ENCODE measurements at regions not wholly inside any gene's neighbourhood (a gene's known extent, or its start where the extent isn't known, plus 50 kb on each side); places are given as distances from the start of the nearest gene placed in this dataset.

- TF ChIP-seq POLR2AphosphoS5 (IDR thresholded peaks at IDR 0.05) (no peak), CTCF (IDR thresholded peaks at IDR 0.05) (no peak), POLR2A (IDR thresholded peaks at IDR 0.05) (no peak)
Measured at GRCh38 chr3:189094539-189094938, 77.2 kb upstream of the TPRG1 start.

Data from breast epithelium (tissue), 3 donors.